Glutamatergic neuron (in vitro differentiated cells): ENCODE measurements at regions not wholly inside any gene's neighbourhood (a gene's known extent, or its start where the extent isn't known, plus 50 kb on each side); places are given as distances from the start of the nearest gene placed in this dataset.

Experiments
- DNase-seq: peaks from one replicate; pipeline ENCODE4 v3.0.0; 2022
- H3K27ac Mint-ChIP-seq: one replicate; pipeline ENCODE4 v1.8.0; 2020; ENCODE audit warnings: mild to moderate bottlenecking, mixed read lengths, inconsistent platforms; ENCODE audit not compliant: unreplicated experiment
- H3K27me3 Mint-ChIP-seq: one replicate; pipeline ENCODE4 v1.8.0; 2020; ENCODE audit warnings: mild to moderate bottlenecking, moderate library complexity, mixed read lengths, inconsistent platforms; ENCODE audit not compliant: unreplicated experiment
- H3K36me3 Mint-ChIP-seq: one replicate; pipeline ENCODE4 v1.8.0; 2020; ENCODE audit warnings: mild to moderate bottlenecking, mixed read lengths, inconsistent platforms; ENCODE audit not compliant: unreplicated experiment
- H3K4me1 Mint-ChIP-seq: one replicate; pipeline ENCODE4 v1.8.0; 2020; ENCODE audit warnings: mild to moderate bottlenecking, low read depth, mixed read lengths, inconsistent platforms; ENCODE audit not compliant: unreplicated experiment
- H3K4me3 Mint-ChIP-seq: one replicate; pipeline ENCODE4 v1.8.0; 2020; ENCODE audit warnings: mild to moderate bottlenecking, mixed read lengths, inconsistent platforms; ENCODE audit not compliant: unreplicated experiment
- H3K9me3 Mint-ChIP-seq: one replicate; pipeline ENCODE4 v1.8.0; 2020; ENCODE audit warnings: mild to moderate bottlenecking, moderate library complexity, mixed read lengths, inconsistent platforms; ENCODE audit not compliant: unreplicated experiment
- TF ChIP-seq, protein P1 (sequence below): fragments of 200-600 bp; sonication (generic); IDR thresholded peaks from one replicate; pipeline ENCODE4 v1.5.0; 2021; ENCODE audit not compliant: partially characterized antibody, unreplicated experiment

GRCh38 chr1:90359994-90360393 lies 357.1 kb downstream of the BARHL2 start:
- DNase-seq, result no peak
- Mint-ChIP-seq H3K4me1 (peaks cover 6% of the 10 kb centered on the region), H3K27me3 (peaks cover 1% of the 10 kb centered on the region), H3K4me3 (no peak overlapping the region), H3K36me3 (no peaks in the 10 kb centered on the region), H3K9me3 (peaks cover 1% of the 10 kb centered on the region), H3K27ac (no peak overlapping the region)
- TF ChIP-seq, protein P1, sequence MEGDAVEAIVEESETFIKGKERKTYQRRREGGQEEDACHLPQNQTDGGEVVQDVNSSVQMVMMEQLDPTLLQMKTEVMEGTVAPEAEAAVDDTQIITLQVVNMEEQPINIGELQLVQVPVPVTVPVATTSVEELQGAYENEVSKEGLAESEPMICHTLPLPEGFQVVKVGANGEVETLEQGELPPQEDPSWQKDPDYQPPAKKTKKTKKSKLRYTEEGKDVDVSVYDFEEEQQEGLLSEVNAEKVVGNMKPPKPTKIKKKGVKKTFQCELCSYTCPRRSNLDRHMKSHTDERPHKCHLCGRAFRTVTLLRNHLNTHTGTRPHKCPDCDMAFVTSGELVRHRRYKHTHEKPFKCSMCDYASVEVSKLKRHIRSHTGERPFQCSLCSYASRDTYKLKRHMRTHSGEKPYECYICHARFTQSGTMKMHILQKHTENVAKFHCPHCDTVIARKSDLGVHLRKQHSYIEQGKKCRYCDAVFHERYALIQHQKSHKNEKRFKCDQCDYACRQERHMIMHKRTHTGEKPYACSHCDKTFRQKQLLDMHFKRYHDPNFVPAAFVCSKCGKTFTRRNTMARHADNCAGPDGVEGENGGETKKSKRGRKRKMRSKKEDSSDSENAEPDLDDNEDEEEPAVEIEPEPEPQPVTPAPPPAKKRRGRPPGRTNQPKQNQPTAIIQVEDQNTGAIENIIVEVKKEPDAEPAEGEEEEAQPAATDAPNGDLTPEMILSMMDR, result no peak

DNA sequence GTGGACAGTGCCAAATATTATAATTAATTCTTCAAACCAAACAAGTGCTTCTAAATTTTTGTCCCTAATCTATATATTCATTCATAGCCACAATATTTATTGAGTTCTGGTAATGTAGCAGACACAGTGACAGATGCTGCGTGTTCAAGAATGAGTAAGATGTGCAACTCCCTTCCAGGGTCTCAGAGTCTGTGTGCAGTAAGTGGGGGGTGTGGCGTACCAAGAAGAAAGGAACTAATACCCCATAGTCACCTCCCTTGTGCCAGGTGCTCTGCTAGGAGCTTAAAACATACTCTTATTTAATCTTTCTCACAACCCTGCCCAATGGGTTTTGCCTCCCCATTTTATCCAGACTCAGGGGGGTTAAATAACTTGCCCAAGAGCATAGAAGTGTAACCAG lies 358.7 kb downstream of the BARHL2 start:
- H3K36me3 Mint-ChIP-seq, result no peaks in the 10 kb centered on the region
- DNase-seq, result no peak
- H3K27ac Mint-ChIP-seq, result no peak overlapping the region
- peaks cover 1% of the 10 kb centered on the region for H3K9me3 Mint-ChIP-seq
- H3K4me3 Mint-ChIP-seq, result no peak overlapping the region
- H3K27me3 Mint-ChIP-seq, result peaks cover 1% of the 10 kb centered on the region
- H3K4me1 Mint-ChIP-seq, result peaks cover 6% of the 10 kb centered on the region
- TF ChIP-seq, protein P1, result no peak

GRCh38 chr1:90357995-90358394 lies 359.1 kb downstream of the BARHL2 start:
- Mint-ChIP-seq H3K27ac (no peak overlapping the region), H3K4me3 (no peak overlapping the region), H3K9me3 (peaks cover 1% of the 10 kb centered on the region), H3K36me3 (no peaks in the 10 kb centered on the region), H3K27me3 (peaks cover 1% of the 10 kb centered on the region), H3K4me1 (peaks cover 6% of the 10 kb centered on the region)
- DNase-seq, result no peak
- TF ChIP-seq, protein P1, result no peak

GRCh38 chr1:90356991-90357390 lies 360.1 kb downstream of the BARHL2 start:
- DNase-seq, result no peak
- Mint-ChIP-seq H3K9me3 (peaks cover 1% of the 10 kb centered on the region), H3K27ac (no peak overlapping the region), H3K27me3 (peaks cover 3% of the 10 kb centered on the region), H3K36me3 (no peaks in the 10 kb centered on the region), H3K4me3 (no peak overlapping the region), H3K4me1 (peaks cover 6% of the 10 kb centered on the region)
- TF ChIP-seq, protein P1, result no peak

DNA sequence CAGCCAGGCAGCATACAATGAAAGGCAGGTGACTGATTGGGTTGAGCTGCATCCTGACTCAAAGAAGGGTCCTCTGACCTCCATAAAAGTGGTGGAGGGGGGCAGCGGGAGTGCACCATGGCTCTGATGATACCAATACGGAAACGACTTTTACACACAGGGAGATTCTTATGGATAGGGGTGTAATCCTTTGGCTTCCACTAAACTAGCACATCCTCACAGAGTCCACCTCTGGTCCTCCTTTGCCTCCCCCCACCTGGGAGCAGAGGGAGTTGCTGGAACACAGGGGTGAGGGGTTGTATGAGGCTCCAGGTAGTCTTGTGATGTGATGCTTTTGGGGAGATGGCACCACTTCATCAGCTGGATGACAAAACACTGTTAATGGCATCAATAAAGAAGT lies 361.0 kb downstream of the BARHL2 start:
- peaks cover 1% of the 10 kb centered on the region for H3K9me3 Mint-ChIP-seq
- no peak overlapping the region for H3K27ac Mint-ChIP-seq
- H3K27me3 Mint-ChIP-seq, result peaks cover 3% of the 10 kb centered on the region
- H3K4me1 Mint-ChIP-seq, result peaks cover 6% of the 10 kb centered on the region
- H3K36me3 Mint-ChIP-seq, result no peaks in the 10 kb centered on the region
- H3K4me3 Mint-ChIP-seq, result no peak overlapping the region
- TF ChIP-seq, protein P1, result no peak
- DNase-seq, result no peak
